Fibroblast of lung (primary cell): ENCODE measurements at regions not wholly inside any gene's neighbourhood (a gene's known extent, or its start where the extent isn't known, plus 50 kb on each side); places are given as distances from the start of the nearest gene placed in this dataset.
"Not testable (repeated sequence)": the region's sequence is repeated elsewhere in the genome, so short reads cannot be mapped to it uniquely, and the experiment has no call there.

Source experiments
- EZH2 ChIP-seq: IDR thresholded peaks from 2 replicates; pipeline ENCODE4 v1.5.1; 2012; ENCODE audit warnings: low read length, control low read depth, mild to moderate bottlenecking; ENCODE audit errors: missing control alignments
- TF ChIP-seq, protein P1 (sequence below), 2 donors: IDR thresholded peaks in 1 of 2; conservative IDR thresholded peaks in 1 of 2; 1 replicate in 1 of 2; 2 replicates in 1 of 2; pipeline ENCODE4 v1.5.1; 2011 to 2012; ENCODE audit warnings: low read length in 2 of 2, control low read depth in 1 of 2, inconsistent platforms in 1 of 2, low read depth in 1 of 2, mild to moderate bottlenecking in 1 of 2

DNA sequence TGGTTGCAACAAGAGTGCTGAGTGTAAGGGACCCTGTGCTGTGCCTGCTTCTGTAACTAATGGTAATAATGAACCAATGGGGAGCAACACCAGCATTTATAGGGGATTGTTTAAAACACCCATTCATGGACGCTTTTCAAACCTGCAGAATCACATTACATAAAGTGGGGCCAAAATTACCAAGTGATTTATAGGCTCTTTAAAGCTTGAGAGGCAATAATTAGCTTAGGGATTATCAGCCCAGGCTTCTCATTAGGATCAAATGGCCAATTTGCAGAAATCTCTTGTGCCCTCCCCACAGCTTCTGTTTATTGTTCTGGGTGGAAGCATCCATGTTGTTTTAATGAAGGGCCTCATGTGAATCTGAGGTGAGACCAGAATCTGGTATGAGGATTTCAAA, 125.5 kb downstream of the ZNF486 start:
- TF ChIP-seq, protein P1, sequence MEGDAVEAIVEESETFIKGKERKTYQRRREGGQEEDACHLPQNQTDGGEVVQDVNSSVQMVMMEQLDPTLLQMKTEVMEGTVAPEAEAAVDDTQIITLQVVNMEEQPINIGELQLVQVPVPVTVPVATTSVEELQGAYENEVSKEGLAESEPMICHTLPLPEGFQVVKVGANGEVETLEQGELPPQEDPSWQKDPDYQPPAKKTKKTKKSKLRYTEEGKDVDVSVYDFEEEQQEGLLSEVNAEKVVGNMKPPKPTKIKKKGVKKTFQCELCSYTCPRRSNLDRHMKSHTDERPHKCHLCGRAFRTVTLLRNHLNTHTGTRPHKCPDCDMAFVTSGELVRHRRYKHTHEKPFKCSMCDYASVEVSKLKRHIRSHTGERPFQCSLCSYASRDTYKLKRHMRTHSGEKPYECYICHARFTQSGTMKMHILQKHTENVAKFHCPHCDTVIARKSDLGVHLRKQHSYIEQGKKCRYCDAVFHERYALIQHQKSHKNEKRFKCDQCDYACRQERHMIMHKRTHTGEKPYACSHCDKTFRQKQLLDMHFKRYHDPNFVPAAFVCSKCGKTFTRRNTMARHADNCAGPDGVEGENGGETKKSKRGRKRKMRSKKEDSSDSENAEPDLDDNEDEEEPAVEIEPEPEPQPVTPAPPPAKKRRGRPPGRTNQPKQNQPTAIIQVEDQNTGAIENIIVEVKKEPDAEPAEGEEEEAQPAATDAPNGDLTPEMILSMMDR (conservative IDR thresholded peaks at IDR 0.05 in 1 of 2, IDR thresholded peaks at IDR 0.05 in 1 of 2; ENCODE audit: low read depth in 1 of 2, low read length in 2 of 2), result not testable (repeated sequence)
- TF ChIP-seq EZH2, result not testable (repeated sequence)
